GM12878 (cell line): ENCODE measurements at regions not wholly inside any gene's neighbourhood (a gene's known extent, or its start where the extent isn't known, plus 50 kb on each side); places are given as distances from the start of the nearest gene placed in this dataset.

ENCODE experiments used
- ATAC-seq: fragments of 200-7000 bp; cut with Tn5 transposase; 3 replicates; pipeline ENCODE4 v1.9.1; 2020; ENCODE audit warnings: mild to moderate bottlenecking, moderate library complexity
- BruUV-seq: library from RNA; stranded (reverse); fragments of 400-500 nt; replicated peaks from 2 replicates; lab custom pipeline; 2021; lab: Mats Ljungman, UMichigan
- CTCF ChIA-PET: fragments of 300-600 bp; sonication (Branson Sonifier 250); formaldehyde crosslinking; extraction: SDS; loops from one replicate; lab custom pipeline; 2021; ENCODE audit warnings: inconsistent platforms; lab: Yijun Ruan, JAX
- POLR2A ChIA-PET: fragments of 350-600 bp; formaldehyde crosslinking; extraction: SDS; loops from one replicate; lab custom pipeline; 2021; ENCODE audit warnings: inconsistent platforms; lab: Charles Lee
- RAD21 ChIA-PET: fragments of 300-600 bp; sonication (Branson Sonifier 250); formaldehyde crosslinking; loops from one replicate; lab custom pipeline; 2023; ENCODE audit warnings: antibody characterized with exemption; ENCODE audit not compliant: unreplicated experiment; lab: Charles Lee
- SMC1A ChIA-PET: fragments of 300-600 bp; sonication (Branson Sonifier 250); formaldehyde crosslinking; loops from one replicate; lab custom pipeline; 2023; ENCODE audit not compliant: unreplicated experiment, uncharacterized antibody; lab: Charles Lee
- DNase-seq: peaks from one replicate; pipeline ENCODE4 v3.0.0-alpha.2; 2011; ENCODE audit warnings: low read depth, low spot score
- FAIRE-seq: peaks from 3 replicates; lab custom pipeline; 2011; peaks lifted over from hg19 to GRCh38; lab: Jason Lieb, UNC
- H2AFZ ChIP-seq: 2 replicates; pipeline ENCODE4 v1.6.0; 2011; ENCODE audit warnings: low read depth, low read length, control low read depth; ENCODE audit not compliant: control insufficient read depth
- H3K27ac ChIP-seq: 2 replicates; pipeline ENCODE4 v1.5.1; 2011; ENCODE audit warnings: control low read depth; ENCODE audit not compliant: control insufficient read depth, insufficient read depth
- H3K27me3 ChIP-seq, 2 experiments: replicated peaks in 1 of 2; 2 replicates each; pipeline versions ENCODE4 v1.6.0 to v1.6.1; 2011; ENCODE audit warnings: low read length in 1 of 2; ENCODE audit not compliant: control insufficient read depth in 2 of 2, insufficient read depth in 2 of 2
- H3K36me3 ChIP-seq, 2 experiments: 2 replicates each; pipeline ENCODE4 v1.5.1; 2011; ENCODE audit warnings: low read length in 1 of 2; ENCODE audit not compliant: control insufficient read depth in 2 of 2, insufficient read depth in 2 of 2
- H3K4me1 ChIP-seq: 2 replicates; pipeline ENCODE4 v1.6.1; 2011; ENCODE audit warnings: mild to moderate bottlenecking, low read length, moderate library complexity, mixed read lengths; ENCODE audit not compliant: control insufficient read depth, insufficient read depth
- H3K4me2 ChIP-seq: 2 replicates; pipeline ENCODE4 v1.6.0; 2011; ENCODE audit warnings: control low read depth; ENCODE audit not compliant: control insufficient read depth, insufficient read depth
- H3K4me3 ChIP-seq: fragments of 200-600 bp; sonication (generic); 2 replicates; pipeline ENCODE4 v1.5.1; 2016
- H3K79me2 ChIP-seq: 2 replicates; pipeline ENCODE4 v1.6.0; 2011; ENCODE audit warnings: low read length; ENCODE audit not compliant: control insufficient read depth, insufficient read depth
- H3K9ac ChIP-seq: 2 replicates; pipeline ENCODE4 v1.8.0; 2011; ENCODE audit warnings: low read length, control low read depth, mixed read lengths; ENCODE audit not compliant: control insufficient read depth, insufficient read depth
- H3K9me3 ChIP-seq: replicated peaks from 3 replicates; pipeline ENCODE4 v1.5.1; 2011; ENCODE audit warnings: mild to moderate bottlenecking, low read length; ENCODE audit not compliant: control insufficient read depth, insufficient read depth
- H4K20me1 ChIP-seq: 2 replicates; pipeline ENCODE4 v1.6.0; 2011; ENCODE audit not compliant: control insufficient read depth, insufficient read depth
- CUX1 ChIP-seq: IDR thresholded peaks from 2 replicates; pipeline ENCODE4 v1.6.1; 2012; ENCODE audit warnings: improper control_type of control experiment, low read depth, low read length; ENCODE audit not compliant: insufficient replicate concordance
- IRF5 ChIP-seq: fragments of 450-650 bp; IDR thresholded peaks from 2 replicates; pipeline ENCODE4 v1.6.1; 2017; ENCODE audit warnings: borderline replicate concordance
- JUND ChIP-seq: IDR thresholded peaks from 2 replicates; pipeline ENCODE4 v1.6.1; 2012; ENCODE audit warnings: low read depth, mild to moderate bottlenecking, low read length, improper control_type of control experiment, moderate library complexity
- POLR2A ChIP-seq: IDR thresholded peaks from 2 replicates; pipeline ENCODE4 v1.6.1; 2011; ENCODE audit warnings: low read depth, mild to moderate bottlenecking, low read length
- PRDM15 ChIP-seq: fragments of 450-650 bp; formaldehyde crosslinking; IDR thresholded peaks from 2 replicates; pipeline ENCODE4 v1.4.0; 2020; ENCODE audit warnings: mild to moderate bottlenecking, moderate library complexity
- REST ChIP-seq: IDR thresholded peaks from 2 replicates; pipeline ENCODE4 v1.6.1; 2012; ENCODE audit warnings: mild to moderate bottlenecking, low read depth, low read length
- TBL1XR1 ChIP-seq: IDR thresholded peaks from 2 replicates; pipeline ENCODE4 v1.6.1; 2012; ENCODE audit warnings: low read depth, low read length, improper control_type of control experiment
- ZNF622 ChIP-seq: fragments of 450-650 bp; IDR thresholded peaks from 2 replicates; pipeline ENCODE4 v1.6.1; 2017; ENCODE audit warnings: mild to moderate bottlenecking, inconsistent platforms
- ZSCAN29 ChIP-seq: fragments of 450-650 bp; IDR thresholded peaks from 2 replicates; pipeline ENCODE4 v1.6.1; 2017; ENCODE audit warnings: mild to moderate bottlenecking, moderate library complexity
- WGBS: methylation state at CpG from one replicate; pipeline ENCODE4 v1.1.6; 2016; ENCODE audit warnings: low lambda C conversion rate; ENCODE audit not compliant: insufficient replicate concordance, insufficient coverage; ENCODE audit errors: missing lambda C conversion rate; 5-methylcytosine and 5-hydroxymethylcytosine counted together
- in situ Hi-C: fragments of 300-500 bp; cut with MboI; formaldehyde crosslinking; loops from 9 replicates; pipeline ENCODE4 v1.14.3; 2018; ENCODE audit warnings: mixed read lengths
- intact Hi-C: fragments of 100-400 bp; cut with micrococcal nuclease; formaldehyde crosslinking; loops from one replicate; pipeline ENCODE4 v1.14.2; 2022; ENCODE audit not compliant: unreplicated experiment

- WGBS: 4% methylated on average over 2 of the region's 2 CpGs
- intact Hi-C loops: no loop called here
- POLR2A ChIA-PET: no interaction called here
- in situ Hi-C loops: no loop called here
- DNase-seq (no peak), FAIRE-seq (no peak), ATAC-seq (no peak)
- Histone ChIP-seq H3K4me3 (no peak overlapping the region), H4K20me1 (no peaks in the 10 kb centered on the region), H2AFZ (no peak overlapping the region), H3K27ac (no peak overlapping the region), H3K9ac (no peak overlapping the region), H3K4me2 (no peak overlapping the region), H3K4me1 (no peaks in the 10 kb centered on the region), H3K79me2 (no peaks in the 10 kb centered on the region), H3K27me3 (no peaks in the 10 kb centered on the region), H3K9me3 (no peaks in the 10 kb centered on the region), H3K36me3 (no peaks in the 10 kb centered on the region)
- RAD21 ChIA-PET: no interaction called here
- SMC1A ChIA-PET: interaction anchor here (1.0 kb wide), 1 partner anchor 14 kb away, joined by 3 read pairs; no protein-coding TSS in a partner anchor
- no TSS peak for BruUV-seq
- CTCF ChIA-PET: no interaction called here
- TF ChIP-seq IRF5: no peak
- TF ChIP-seq ZSCAN29: no peak
- TF ChIP-seq CUX1: no peak
- TF ChIP-seq TBL1XR1: no peak
- no peak for TF ChIP-seq PRDM15 (CRISPR knock-in tag)
- no peak for TF ChIP-seq REST
- TF ChIP-seq ZNF622: no peak
- no peak for TF ChIP-seq POLR2A
- no peak for TF ChIP-seq JUND
Measured at GRCh38 chr9:11708899-11709298, 984.3 kb upstream of the TYRP1 start.
